ENCODE measurements at regions not wholly inside any gene's neighbourhood (a gene's known extent, or its start where the extent isn't known, plus 50 kb on each side); places are given as distances from the start of the nearest gene placed in this dataset.
A peak's percentile ranks its signal among the peaks of the same experiment; 100 is the strongest.

GRCh38 chr21:38747810-38748209 is 57.9 kb upstream of the ETS2 start:
- TF ChIP-seq CTCF (IDR thresholded peaks at IDR 0.05; ENCODE audit: insufficient read depth, low read length) (no peak), SPI1 (IDR thresholded peaks at IDR 0.05; ENCODE audit: borderline replicate concordance, low read depth) (no peak), POLR2AphosphoS5 (IDR thresholded peaks at IDR 0.05; ENCODE audit: low read depth) (no peak), REST (IDR thresholded peaks at IDR 0.05; ENCODE audit: insufficient replicate concordance, low read depth) (no peak), GABPA (IDR thresholded peaks at IDR 0.05; ENCODE audit: low read depth) (no peak)
- Histone ChIP-seq H3K4me3 (replicated peaks; ENCODE audit: insufficient read depth, low read length) (no peak overlapping the region), H3K27me3 (ENCODE audit: insufficient read depth, poor library complexity, severe bottlenecking) (no peaks in the 10 kb centered on the region), H3K27ac (replicated peaks) (no peak overlapping the region)
- DNase-seq (ENCODE audit: low read depth in 1 of 2, low spot score in 1 of 2) = no peak

GRCh38 chr21:38751379-38752050 is 54.2 kb upstream of the ETS2 start:
- TF ChIP-seq GABPA (IDR thresholded peaks at IDR 0.05; ENCODE audit: low read depth) (no peak), SPI1 (IDR thresholded peaks at IDR 0.05; ENCODE audit: borderline replicate concordance, low read depth) (peak; percentile 44; the same call in 1 of the 2 replicates), CTCF (IDR thresholded peaks at IDR 0.05; ENCODE audit: insufficient read depth, low read length) (no peak), REST (IDR thresholded peaks at IDR 0.05; ENCODE audit: insufficient replicate concordance, low read depth) (peak; percentile 51), POLR2AphosphoS5 (IDR thresholded peaks at IDR 0.05; ENCODE audit: low read depth) (peak; percentile 71; the same call in 1 of the 2 replicates)
- no peaks in the 10 kb centered on the region for H3K27me3 ChIP-seq (ENCODE audit: insufficient read depth, poor library complexity, severe bottlenecking)
- DNase-seq (ENCODE audit: low read depth in 1 of 2, low spot score in 1 of 2) = peak; percentile 82 to 96
- H3K27ac ChIP-seq (replicated peaks) = peak overlapping the region; percentile 95
- no peak overlapping the region for H3K4me3 ChIP-seq (replicated peaks; ENCODE audit: insufficient read depth, low read length)

GRCh38 chr21:38752051-38752505 is 53.7 kb upstream of the ETS2 start:
- no peak for DNase-seq (ENCODE audit: low read depth in 1 of 2, low spot score in 1 of 2)
- no peaks in the 10 kb centered on the region for H3K27me3 ChIP-seq (ENCODE audit: insufficient read depth, poor library complexity, severe bottlenecking)
- H3K4me3 ChIP-seq (replicated peaks; ENCODE audit: insufficient read depth, low read length) = no peak overlapping the region
- H3K27ac ChIP-seq (replicated peaks) = peak overlapping the region; percentile 95
- TF ChIP-seq REST (IDR thresholded peaks at IDR 0.05; ENCODE audit: insufficient replicate concordance, low read depth) (no peak), SPI1 (IDR thresholded peaks at IDR 0.05; ENCODE audit: borderline replicate concordance, low read depth) (no peak), CTCF (IDR thresholded peaks at IDR 0.05; ENCODE audit: insufficient read depth, low read length) (no peak), GABPA (IDR thresholded peaks at IDR 0.05; ENCODE audit: low read depth) (no peak), POLR2AphosphoS5 (IDR thresholded peaks at IDR 0.05; ENCODE audit: low read depth) (no peak)
